Ishikawa (cell line): ENCODE measurements at regions not wholly inside any gene's neighbourhood (a gene's known extent, or its start where the extent isn't known, plus 50 kb on each side); places are given as distances from the start of the nearest gene placed in this dataset.

Source experiments
- CEBPB ChIP-seq: IDR thresholded peaks from 2 replicates; pipeline ENCODE4 v1.6.1; 2012
- CREB1 ChIP-seq: IDR thresholded peaks from 2 replicates; pipeline ENCODE4 v1.6.1; 2012; ENCODE audit warnings: low read depth
- EGR1 ChIP-seq: IDR thresholded peaks from 2 replicates; pipeline ENCODE4 v1.6.1; 2012
- EP300 ChIP-seq: IDR thresholded peaks from 2 replicates; pipeline ENCODE4 v1.6.1; 2012; ENCODE audit warnings: borderline replicate concordance
- FOXM1 ChIP-seq: IDR thresholded peaks from 2 replicates; pipeline ENCODE4 v1.6.1; 2012; ENCODE audit warnings: low read depth, borderline replicate concordance
- MAX ChIP-seq: IDR thresholded peaks from 2 replicates; pipeline ENCODE4 v1.6.1; 2012
- NFIC ChIP-seq: IDR thresholded peaks from 2 replicates; pipeline ENCODE4 v1.6.1; 2012
- RAD21 ChIP-seq: IDR thresholded peaks from 2 replicates; pipeline ENCODE4 v1.6.1; 2012; ENCODE audit warnings: low read depth
- REST ChIP-seq: IDR thresholded peaks from 2 replicates; pipeline ENCODE4 v1.6.1; 2012; ENCODE audit warnings: low read depth, mild to moderate bottlenecking
- TAF1 ChIP-seq: IDR thresholded peaks from 2 replicates; pipeline ENCODE4 v1.6.1; 2012; ENCODE audit warnings: low read depth, mild to moderate bottlenecking
- TCF12 ChIP-seq: IDR thresholded peaks from 2 replicates; pipeline ENCODE4 v1.6.1; 2012; ENCODE audit warnings: low read depth
- TEAD4 ChIP-seq: IDR thresholded peaks from 2 replicates; pipeline ENCODE4 v1.6.1; 2012
- USF1 ChIP-seq: IDR thresholded peaks from 2 replicates; pipeline ENCODE4 v1.6.1; 2012
- YY1 ChIP-seq: IDR thresholded peaks from 2 replicates; pipeline ENCODE4 v1.6.1; 2012; ENCODE audit warnings: low read depth
- ZBTB7A ChIP-seq: IDR thresholded peaks from 2 replicates; pipeline ENCODE4 v1.6.1; 2012; ENCODE audit warnings: low read depth

GRCh38 chr12:94048757-94049156, 99.6 kb upstream of the PLXNC1 start:
- TF ChIP-seq FOXM1 (no peak), MAX (no peak)

- TF ChIP-seq TEAD4 = no peak
- no peak for TF ChIP-seq USF1
- TF ChIP-seq CREB1 = no peak
- no peak for TF ChIP-seq MAX
- no peak for TF ChIP-seq TAF1
- TF ChIP-seq RAD21 = no peak
- TF ChIP-seq FOXM1 = no peak
- no peak for TF ChIP-seq REST
- TF ChIP-seq NFIC = no peak
- TF ChIP-seq YY1 = no peak
Measured at GRCh38 chr12:94049718-94050117, 98.7 kb upstream of the PLXNC1 start.

- no peak for TF ChIP-seq EGR1
- TF ChIP-seq CEBPB = no peak
- TF ChIP-seq TEAD4 = no peak
- TF ChIP-seq YY1 = no peak
- no peak for TF ChIP-seq EP300
- TF ChIP-seq REST = no peak
- TF ChIP-seq MAX = no peak
- TF ChIP-seq TAF1 = no peak
- no peak for TF ChIP-seq CREB1
- no peak for TF ChIP-seq USF1
- TF ChIP-seq TCF12 = no peak
- TF ChIP-seq FOXM1 = no peak
- TF ChIP-seq NFIC = no peak
- TF ChIP-seq ZBTB7A = no peak
- TF ChIP-seq RAD21 = no peak
Measured at GRCh38 chr12:94053676-94054075, 94.7 kb upstream of the PLXNC1 start.

- no peak for TF ChIP-seq TEAD4
- no peak for TF ChIP-seq NFIC
- no peak for TF ChIP-seq RAD21
- no peak for TF ChIP-seq TCF12
- TF ChIP-seq CEBPB = no peak
- no peak for TF ChIP-seq USF1
- no peak for TF ChIP-seq TAF1
- TF ChIP-seq YY1 = no peak
- TF ChIP-seq REST = no peak
- no peak for TF ChIP-seq EP300
- no peak for TF ChIP-seq CREB1
- no peak for TF ChIP-seq EGR1
- TF ChIP-seq ZBTB7A = no peak
- no peak for TF ChIP-seq FOXM1
- TF ChIP-seq MAX = no peak
Measured at GRCh38 chr12:94055528-94055927, 92.8 kb upstream of the PLXNC1 start.
